ENCODE measurements at regions not wholly inside any gene's neighbourhood (a gene's known extent, or its start where the extent isn't known, plus 50 kb on each side); places are given as distances from the start of the nearest gene placed in this dataset.

DNA sequence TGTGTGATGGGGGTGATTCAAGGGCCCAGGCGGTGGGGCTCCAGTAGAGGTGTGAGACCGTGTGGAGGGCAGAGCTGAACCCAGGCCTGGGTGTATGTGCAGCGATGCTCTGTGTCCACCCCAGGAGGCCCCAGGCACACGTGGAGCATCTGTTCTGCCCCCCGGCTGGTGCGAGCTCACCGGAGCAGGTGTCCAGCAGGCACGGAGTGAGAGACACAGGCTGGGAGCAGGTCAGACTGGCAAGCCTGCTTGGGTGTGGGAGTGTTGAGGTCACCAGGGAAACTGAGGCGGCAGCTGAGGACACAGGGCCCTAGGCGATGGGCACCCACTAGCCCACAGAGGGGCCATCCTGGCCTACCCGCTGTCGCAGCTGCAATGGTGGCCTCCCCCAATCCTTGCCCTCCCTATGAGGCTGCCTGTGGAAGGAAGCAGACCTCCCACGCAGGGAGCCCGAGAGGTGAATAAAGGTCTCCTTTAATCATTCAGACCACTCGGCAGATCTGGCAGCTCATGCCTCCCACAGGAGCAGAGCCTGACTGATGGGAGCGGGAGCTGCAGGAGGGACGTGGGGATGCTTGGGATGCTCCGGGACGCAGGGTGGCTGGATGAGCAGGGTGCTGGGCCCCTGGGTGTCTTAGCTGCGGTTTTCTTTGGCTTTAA is 1165.1 kb downstream of the BRD1 start:
- Histone ChIP-seq H4K8ac (ENCODE audit: low read depth in 2 of 2, low read length in 2 of 2) (no peak overlapping the region), H2BK20ac (ENCODE audit: low read depth, low read length) (no peak overlapping the region), H2BK15ac (ENCODE audit: low read depth, low read length) (no peak overlapping the region), H3K18ac (ENCODE audit: low read depth, low read length) (no peak overlapping the region), H3K27ac (ENCODE audit: insufficient read depth, low read length) (no peak overlapping the region), H4K5ac (ENCODE audit: low read depth, low read length) (no peak overlapping the region), H2AFZ (replicated peaks; ENCODE audit: low read length, poor library complexity) (no peak overlapping the region), H3K27me3 (ENCODE audit: control insufficient read depth, insufficient read depth, low read length) (no peaks in the 10 kb centered on the region), H4K91ac (ENCODE audit: insufficient read depth, low read depth, low read length) (no peak overlapping the region), H3K56ac (ENCODE audit: extremely low read depth, insufficient read depth, low read length) (no peak overlapping the region), H3K4me2 (ENCODE audit: low read depth, low read length) (no peak overlapping the region), H3K14ac (replicated peaks; ENCODE audit: low read depth, low read length) (no peak overlapping the region), H3K4me3 (ENCODE audit: insufficient read depth, low read depth, low read length) (no peak overlapping the region), H3K36me3 (ENCODE audit: control insufficient read depth, insufficient read depth, low read length) (no peaks in the 10 kb centered on the region), H3K9me3 (ENCODE audit: control insufficient read depth, insufficient read depth, low read length) (peaks cover 50% of the 10 kb centered on the region), H3K4ac (ENCODE audit: low read depth, low read length) (no peak overlapping the region), H2AK5ac (ENCODE audit: low read depth, low read length) (no peak overlapping the region), H3K4me1 (ENCODE audit: control insufficient read depth, insufficient read depth, low read length) (no peaks in the 10 kb centered on the region), H3K23ac (ENCODE audit: low read depth, low read length) (no peak overlapping the region), H2BK120ac (ENCODE audit: low read depth, low read length) (no peak overlapping the region), H2BK5ac (ENCODE audit: low read depth, low read length, poor library complexity, severe bottlenecking) (no peak overlapping the region), H2AK9ac (replicated peaks; ENCODE audit: low read depth, low read length, poor library complexity) (no peak overlapping the region), H3K79me1 (ENCODE audit: low read depth in 1 of 2, low read length in 2 of 2) (no peaks in the 10 kb centered on the region), H3K9ac (ENCODE audit: low read depth, low read length) (no peak overlapping the region), H4K20me1 (ENCODE audit: insufficient read depth, low read length) (no peaks in the 10 kb centered on the region), H3K9me1 (ENCODE audit: insufficient read depth, low read length) (no peaks in the 10 kb centered on the region)
- intact Hi-C loops (cut with micrococcal nuclease) (no loop called here), in situ Hi-C loops (cut with MboI; ENCODE audit: low sequenced_read_pairs) (no loop called here), dilution Hi-C loops (cut with HindIII; ENCODE audit: low sequenced_read_pairs, unreplicated experiment) (no loop called here)
- ATAC-seq (ENCODE audit: low read depth) (no peak), DNase-seq (no peak)
- WGBS, 2 experiments (ENCODE audit: extremely low coverage in 2 of 2, insufficient read length in 1 of 2): 57% methylated on average over 8 of the region's 20 CpGs; no CpG with 5 or more reads in 1 of the 2 experiments
- TF ChIP-seq CHD1 (IDR thresholded peaks at IDR 0.05; ENCODE audit: low read depth, low read length) (no peak), MAFK (IDR thresholded peaks at IDR 0.05; ENCODE audit: low read depth, low read length) (no peak), MXI1 (IDR thresholded peaks at IDR 0.05; ENCODE audit: borderline replicate concordance, low read depth, low read length) (no peak), RCOR1 (IDR thresholded peaks at IDR 0.05; ENCODE audit: insufficient replicate concordance, low read length) (no peak), NFE2L2 (IDR thresholded peaks at IDR 0.05; ENCODE audit: low read depth, low read length) (no peak), BHLHE40 (IDR thresholded peaks at IDR 0.05; ENCODE audit: low read depth, low read length) (no peak), MAZ (IDR thresholded peaks at IDR 0.05; ENCODE audit: borderline replicate concordance, low read depth, low read length) (no peak), SMC3 (IDR thresholded peaks at IDR 0.05; ENCODE audit: low read depth, low read length) (no peak), CEBPB (IDR thresholded peaks at IDR 0.05; ENCODE audit: low read depth, low read length) (no peak), RAD21 (IDR thresholded peaks at IDR 0.05; ENCODE audit: low read length) (no peak), POLR2A (IDR thresholded peaks at IDR 0.05; ENCODE audit: low read depth, low read length) (no peak), RFX5 (IDR thresholded peaks at IDR 0.05; ENCODE audit: low read depth, low read length) (no peak), FOS (IDR thresholded peaks at IDR 0.05; ENCODE audit: low read depth, low read length) (no peak)
- TF ChIP-seq, protein P1, sequence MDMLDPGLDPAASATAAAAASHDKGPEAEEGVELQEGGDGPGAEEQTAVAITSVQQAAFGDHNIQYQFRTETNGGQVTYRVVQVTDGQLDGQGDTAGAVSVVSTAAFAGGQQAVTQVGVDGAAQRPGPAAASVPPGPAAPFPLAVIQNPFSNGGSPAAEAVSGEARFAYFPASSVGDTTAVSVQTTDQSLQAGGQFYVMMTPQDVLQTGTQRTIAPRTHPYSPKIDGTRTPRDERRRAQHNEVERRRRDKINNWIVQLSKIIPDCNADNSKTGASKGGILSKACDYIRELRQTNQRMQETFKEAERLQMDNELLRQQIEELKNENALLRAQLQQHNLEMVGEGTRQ (IDR thresholded peaks at IDR 0.05; ENCODE audit: low read depth, low read length): no peak
- TF ChIP-seq, protein P2, sequence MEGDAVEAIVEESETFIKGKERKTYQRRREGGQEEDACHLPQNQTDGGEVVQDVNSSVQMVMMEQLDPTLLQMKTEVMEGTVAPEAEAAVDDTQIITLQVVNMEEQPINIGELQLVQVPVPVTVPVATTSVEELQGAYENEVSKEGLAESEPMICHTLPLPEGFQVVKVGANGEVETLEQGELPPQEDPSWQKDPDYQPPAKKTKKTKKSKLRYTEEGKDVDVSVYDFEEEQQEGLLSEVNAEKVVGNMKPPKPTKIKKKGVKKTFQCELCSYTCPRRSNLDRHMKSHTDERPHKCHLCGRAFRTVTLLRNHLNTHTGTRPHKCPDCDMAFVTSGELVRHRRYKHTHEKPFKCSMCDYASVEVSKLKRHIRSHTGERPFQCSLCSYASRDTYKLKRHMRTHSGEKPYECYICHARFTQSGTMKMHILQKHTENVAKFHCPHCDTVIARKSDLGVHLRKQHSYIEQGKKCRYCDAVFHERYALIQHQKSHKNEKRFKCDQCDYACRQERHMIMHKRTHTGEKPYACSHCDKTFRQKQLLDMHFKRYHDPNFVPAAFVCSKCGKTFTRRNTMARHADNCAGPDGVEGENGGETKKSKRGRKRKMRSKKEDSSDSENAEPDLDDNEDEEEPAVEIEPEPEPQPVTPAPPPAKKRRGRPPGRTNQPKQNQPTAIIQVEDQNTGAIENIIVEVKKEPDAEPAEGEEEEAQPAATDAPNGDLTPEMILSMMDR (conservative IDR thresholded peaks at IDR 0.05; ENCODE audit: low read depth, low read length): no peak
- TF ChIP-seq, protein P3, sequence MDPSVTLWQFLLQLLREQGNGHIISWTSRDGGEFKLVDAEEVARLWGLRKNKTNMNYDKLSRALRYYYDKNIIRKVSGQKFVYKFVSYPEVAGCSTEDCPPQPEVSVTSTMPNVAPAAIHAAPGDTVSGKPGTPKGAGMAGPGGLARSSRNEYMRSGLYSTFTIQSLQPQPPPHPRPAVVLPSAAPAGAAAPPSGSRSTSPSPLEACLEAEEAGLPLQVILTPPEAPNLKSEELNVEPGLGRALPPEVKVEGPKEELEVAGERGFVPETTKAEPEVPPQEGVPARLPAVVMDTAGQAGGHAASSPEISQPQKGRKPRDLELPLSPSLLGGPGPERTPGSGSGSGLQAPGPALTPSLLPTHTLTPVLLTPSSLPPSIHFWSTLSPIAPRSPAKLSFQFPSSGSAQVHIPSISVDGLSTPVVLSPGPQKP (IDR thresholded peaks at IDR 0.05; ENCODE audit: borderline replicate concordance, low read depth, low read length): no peak
- ChIA-PET CTCF (no interaction called here), POLR2A (ENCODE audit: unreplicated experiment) (no interaction called here)
- no TSS peak for BruUV-seq (replicated peaks)

Data from IMR-90 (cell line).